ENCODE measurements at regions not wholly inside any gene's neighbourhood (a gene's known extent, or its start where the extent isn't known, plus 50 kb on each side); places are given as distances from the start of the nearest gene placed in this dataset.

DNA sequence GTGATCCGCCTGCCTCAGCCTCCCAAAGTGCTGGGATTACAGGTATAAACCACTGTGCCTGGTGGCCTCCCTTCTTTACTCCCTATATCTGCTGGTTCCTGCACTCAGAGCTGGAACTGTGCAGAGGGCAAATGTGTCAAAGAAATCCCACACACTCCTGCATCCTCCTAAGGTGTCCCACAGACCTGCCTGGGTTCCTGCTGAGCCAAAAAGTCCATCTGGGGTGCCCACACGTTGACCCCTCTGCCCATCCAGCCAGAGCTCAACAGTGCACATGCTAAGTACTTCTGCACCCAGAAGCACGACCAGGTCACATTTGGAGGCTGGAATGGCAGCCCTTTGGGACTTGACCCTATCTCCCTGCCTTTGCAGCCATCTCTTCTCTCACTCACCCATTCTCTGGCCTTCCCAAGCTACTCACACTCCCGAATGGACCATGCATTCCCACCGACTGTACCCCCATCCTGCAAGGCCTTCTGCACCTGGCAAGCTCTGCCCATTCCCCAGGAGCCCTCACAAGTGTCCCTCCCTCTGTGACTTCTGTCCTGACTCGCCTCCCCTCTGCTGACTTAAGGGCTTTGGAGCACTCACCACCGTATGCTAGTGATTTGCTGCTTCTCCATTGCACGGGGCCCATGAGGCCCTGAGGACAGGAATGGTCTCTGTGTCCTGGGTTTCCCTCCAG lies 152.1 kb downstream of the KCTD15 start:
- no peak for DNase-seq

DNA sequence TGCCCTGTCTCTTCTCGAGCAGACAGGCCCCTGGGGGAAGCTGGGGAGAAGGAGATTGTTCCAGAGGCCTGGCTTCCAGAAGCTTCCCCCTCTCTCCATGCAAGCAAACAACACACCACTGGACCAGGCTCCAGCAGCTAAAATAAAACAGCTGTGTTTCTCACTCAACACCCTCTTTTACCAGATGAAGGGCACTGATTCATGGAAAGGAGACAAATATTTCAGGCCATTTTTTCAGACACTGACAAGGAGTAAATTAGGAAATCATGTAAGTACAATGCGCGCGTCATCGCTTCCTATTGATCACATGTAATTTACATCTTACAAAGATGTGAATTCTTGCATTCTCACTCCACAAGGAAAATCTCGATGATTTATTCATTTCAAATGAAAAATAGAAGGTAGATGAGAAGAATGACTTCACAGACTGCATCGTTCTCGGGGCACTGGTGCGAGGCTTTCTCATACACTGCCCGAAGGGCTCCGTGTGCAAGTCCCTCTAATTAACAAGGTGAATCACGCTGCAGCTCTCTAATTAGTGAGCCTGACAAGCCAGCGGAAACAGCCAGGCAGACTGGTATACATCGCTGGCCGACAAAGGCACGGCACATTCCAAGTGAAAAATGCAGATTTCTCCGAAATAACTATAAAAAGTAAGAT lies 153.6 kb downstream of the KCTD15 start:
- no peak for DNase-seq

DNA sequence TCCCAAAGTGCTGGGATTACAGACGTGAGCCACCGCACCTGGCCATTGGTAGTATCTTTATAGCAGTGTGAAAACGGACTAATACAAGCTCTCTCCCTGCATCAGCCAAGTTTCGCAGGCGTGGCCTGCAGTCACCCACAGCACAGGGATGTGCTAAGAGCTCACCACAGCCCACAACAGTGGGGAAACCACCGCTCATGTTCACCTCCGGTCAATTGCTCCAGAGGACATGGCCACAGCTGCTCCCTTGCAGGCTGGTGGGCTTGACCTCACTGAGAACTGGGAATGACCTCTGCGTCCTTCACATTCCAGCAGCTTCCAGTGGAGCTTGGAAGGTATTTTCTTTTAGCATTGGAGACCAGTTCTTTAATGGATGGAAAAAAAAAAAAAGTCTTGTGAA lies 156.4 kb downstream of the KCTD15 start:
- no peak for DNase-seq

DNA sequence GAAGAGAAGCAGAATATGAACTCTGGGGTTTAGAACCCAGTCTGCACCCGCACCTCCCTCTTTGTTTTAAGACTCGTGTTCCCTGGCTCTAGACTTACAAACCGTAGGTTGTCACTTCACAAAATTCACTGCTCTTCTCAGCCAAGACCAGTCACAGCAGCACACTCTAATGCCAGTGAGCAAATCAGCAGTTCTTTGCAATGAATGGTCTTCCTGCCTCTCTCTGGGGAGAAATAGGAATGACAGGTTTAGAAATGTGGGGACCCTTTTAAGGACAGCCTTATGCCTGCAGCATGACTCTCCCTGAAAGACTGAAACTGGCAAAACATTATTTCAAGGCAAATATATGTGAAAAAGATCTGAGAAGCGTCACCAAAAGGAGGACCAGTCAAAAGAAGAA lies 156.9 kb downstream of the KCTD15 start:
- DNase-seq = no peak

DNA sequence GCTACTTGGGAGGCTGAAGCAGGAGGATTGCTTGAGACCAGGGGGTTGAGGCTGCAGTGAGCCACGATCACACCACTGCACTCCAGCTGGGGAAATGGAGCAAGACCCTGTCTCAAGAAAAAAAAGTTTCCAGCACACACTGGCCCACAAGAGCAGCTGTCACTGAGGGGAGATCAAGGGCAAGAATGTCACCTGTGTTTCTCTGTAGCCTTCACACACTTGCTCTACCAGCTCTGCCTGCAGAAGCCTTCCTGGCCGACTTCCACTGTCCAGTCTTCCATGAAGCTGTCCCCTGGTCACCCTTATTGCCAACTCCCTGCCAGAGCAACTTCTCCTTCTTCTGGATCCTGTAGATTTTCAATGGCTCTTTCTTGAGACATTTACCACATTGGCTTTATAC lies 158.0 kb downstream of the KCTD15 start:
- DNase-seq = no peak

DNA sequence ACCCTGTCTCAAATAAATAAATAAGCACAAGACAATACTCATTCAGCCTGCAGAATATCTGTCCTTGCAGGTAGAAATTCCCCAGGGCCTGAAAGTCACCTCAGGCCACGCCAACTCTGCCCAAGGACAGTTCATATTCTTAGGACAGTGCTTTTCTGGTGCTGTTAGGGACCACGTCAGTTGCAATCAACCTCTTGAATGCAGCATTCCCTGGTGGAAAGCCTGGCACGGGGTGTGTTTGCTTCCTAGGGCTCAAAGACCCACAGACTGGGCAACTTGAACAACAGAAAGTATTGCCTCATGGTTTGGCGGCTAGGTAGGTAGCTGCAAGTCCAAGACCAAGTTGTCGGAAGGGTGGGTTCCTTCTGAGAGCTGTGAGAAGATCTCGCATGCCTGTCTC lies 160.3 kb downstream of the KCTD15 start:
- no peak for DNase-seq

DNA sequence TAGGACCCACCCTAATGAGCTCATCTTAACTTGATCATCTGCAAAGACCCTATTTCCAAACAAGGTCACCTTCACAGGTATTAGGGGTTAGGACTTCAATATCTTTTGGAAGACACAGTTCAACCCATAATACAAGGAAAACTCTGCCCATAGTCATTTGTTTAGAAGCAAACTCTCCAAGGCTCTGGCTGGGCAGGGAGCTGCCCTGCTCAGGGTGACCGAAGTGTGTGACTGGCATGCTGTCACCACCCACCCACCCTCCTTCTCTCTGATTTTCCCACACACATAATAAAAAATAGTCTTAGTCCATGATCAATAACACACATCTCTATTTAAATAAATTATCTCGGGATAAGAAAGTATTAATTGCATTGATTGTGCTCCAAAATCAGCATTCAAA lies 161.1 kb downstream of the KCTD15 start:
- DNase-seq = no peak

DNA sequence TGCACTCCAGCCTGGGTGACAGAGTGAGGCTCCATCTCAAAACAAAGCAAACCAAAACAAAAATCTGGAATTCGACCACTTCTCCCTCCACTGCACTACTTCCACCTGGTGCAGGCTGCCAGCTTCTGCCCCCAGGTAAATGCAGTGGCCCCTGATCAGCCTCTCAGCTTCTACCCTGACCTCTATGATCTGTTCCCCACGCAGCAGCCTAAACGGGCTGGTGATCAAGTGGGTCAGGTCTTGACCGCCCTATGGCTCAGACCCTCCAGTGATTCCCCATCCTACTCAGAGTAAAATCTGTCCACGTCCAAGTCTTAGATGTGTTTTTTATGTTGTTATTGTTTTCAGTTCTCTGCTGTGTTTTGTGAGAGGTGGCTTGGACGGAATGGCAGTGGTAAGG lies 163.9 kb downstream of the KCTD15 start:
- no peak for DNase-seq

DNA sequence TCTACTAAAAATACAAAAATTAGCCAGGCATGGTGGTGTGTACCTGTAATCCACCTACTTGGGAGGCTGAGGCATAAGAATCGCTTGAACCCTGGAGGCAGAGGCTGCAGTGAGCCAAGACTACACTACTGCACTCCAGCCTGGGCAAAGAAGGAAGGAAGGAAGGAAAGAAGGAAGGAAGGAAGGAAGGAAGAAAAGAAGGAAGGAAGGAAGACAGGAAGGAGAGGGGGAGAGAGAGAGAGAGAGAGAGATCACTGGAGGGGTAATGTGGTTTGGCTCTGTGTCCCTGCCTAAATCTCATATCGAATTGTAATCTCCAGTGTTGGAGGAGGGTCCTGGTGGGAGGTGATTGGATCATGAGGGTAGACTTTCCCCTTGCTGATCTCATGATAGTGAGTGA lies 165.5 kb downstream of the KCTD15 start:
- DNase-seq = no peak

DNA sequence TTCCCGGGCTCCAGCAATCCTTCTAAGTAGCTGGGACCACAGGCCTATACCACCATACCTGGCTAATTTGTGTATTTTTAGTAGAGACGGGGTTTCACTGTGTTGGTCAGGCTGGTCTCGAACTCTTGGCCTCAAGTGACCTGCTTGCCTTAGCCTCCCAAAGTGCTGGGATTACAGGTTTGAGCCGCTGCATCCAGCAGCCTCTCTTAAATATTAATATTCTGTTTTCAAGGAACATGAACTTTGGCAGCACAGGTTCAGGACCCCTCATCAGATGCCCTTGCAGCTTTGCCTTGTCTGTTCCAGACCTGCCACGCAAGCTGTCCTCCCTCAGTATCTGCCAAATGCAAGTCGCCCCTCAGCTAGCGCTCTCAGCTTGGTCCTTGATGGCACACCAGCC lies 166.8 kb downstream of the KCTD15 start:
- no peak for DNase-seq

DNA sequence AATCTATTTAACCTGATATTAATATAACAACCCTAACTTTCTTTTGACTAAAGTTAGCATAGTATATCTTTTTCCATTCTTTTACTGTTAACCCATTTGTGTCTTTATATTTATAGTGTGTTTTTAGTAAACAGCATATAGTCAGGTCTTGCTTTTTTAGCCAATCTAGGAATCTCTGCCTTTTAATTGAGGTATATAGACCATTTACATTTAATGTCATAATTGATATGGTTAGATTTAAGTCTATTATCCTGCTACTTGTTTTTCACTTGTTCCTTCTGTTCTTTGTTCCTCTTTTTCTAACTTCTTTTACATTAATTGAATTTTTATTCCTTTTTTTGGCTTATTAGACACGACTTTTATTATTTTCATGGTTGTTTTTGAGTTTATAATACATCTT lies 174.4 kb downstream of the KCTD15 start:
- DNase-seq = no peak

DNA sequence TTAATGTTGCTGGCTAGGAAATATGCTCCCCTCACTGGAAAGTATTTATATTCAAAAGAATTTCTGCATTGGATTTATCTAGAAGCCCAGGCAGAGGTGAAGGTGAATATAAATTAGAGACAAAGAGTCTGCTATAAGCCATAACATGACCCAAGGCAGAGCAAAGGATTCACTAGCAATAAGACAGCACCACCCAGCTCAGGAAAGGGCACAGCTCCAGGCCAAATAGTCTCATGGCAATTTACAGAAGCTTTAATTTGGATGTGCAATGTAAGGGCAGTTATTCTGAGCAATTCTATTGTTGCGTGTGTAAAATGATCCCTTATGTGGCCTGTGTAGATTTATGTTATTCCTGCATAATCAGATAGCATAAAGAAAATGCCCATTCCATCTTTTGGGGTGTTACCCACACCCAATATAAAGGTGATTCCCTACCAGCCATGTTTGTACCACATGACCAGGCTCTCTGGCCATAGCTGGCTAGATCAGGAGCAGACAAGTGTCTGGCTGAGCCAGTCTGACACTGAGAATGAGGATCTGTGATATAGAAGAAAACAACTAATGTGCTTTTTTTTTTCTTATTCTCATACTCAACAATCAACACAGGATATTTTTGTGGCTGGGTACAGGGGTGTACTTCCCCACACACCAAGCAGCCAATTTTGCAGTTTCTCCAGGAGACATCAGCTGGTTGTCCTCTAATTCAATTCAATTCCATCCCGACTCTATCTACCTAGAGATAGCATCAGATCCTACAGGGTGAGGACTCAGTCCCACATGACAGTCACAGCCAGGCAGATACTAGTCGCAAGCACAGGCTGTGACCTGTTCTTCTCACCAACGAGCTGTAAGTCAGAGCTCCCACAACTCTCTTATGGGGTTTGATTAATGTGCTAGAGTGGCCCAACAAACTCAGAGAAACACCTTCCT lies 181.4 kb downstream of the KCTD15 start:
- no peak for DNase-seq

DNA sequence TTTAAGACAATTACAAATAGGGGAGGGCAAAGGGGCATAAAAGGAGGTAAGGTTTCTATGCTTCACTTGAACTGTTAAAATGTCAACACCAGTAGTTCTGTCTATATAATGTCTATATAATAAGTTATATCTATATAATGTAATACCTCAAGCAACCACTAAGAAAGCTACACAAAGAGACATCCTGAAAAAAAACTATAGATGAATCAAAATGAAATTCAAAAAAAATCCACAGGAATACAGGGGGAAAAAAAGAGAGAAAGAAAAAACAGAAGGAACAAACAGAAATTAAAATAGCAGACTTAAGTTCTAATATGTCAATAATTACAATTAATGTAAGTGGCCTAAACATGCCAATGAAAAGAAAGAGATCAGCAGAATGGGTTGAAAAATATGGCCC lies 186.0 kb downstream of the KCTD15 start:
- DNase-seq = no peak

DNA sequence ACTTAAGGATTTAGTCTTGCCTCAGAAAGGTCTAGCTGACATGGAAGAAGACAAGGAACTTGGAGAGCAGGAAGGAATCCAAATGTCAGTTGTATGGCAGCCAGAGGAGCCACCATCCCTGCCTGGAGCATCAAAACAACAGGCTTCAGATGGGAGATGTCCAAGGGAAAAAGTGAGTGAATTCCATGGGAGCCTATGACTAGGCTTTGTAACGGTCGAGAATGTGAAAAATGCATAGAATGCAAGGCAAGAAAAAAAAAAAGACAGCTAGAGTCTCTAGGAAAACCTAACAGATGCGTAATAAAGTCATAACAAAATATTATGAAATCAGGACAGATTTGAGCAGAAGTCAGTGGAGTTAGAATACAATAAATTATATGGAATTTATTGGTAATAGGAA lies 183.7 kb upstream of the LSM14A start:
- DNase-seq = no peak

DNA sequence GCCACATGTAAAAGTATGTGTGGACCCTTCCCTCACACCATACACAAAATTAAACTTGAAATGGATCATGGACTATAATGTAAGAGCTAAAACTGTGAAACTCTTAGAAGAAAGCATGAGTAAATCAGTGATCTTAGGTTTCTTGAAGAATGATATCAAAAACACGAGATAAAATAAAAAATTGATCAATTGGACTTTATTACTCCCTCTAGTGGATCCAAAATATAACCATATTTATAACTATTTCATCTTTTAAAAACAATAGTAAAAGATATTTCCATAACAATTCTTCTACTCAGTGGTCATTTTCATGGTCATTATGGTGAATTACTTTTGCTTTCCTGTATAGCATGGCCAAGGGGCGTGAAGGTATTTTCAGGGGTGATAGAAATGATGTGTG lies 174.6 kb upstream of the LSM14A start:
- no peak for DNase-seq

DNA sequence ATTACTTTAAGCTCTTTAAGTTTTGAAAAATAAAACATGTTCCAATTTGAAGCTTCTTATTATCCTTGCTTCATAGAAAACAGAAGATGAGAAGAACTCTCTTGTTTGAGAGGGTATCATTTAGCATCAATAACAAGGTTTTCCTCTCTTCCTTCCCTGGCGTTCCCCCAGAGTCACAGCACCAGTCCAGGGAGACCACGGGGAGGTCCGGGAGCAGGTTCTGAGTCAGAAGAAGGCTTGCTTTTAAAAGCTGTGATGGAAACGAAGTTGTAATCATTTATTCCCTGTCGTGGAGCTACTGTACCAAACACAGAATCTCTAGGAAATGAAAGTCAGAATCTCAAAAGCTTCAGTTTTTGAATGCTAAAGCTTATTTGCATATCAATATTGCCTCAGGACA lies 174.0 kb upstream of the LSM14A start:
- DNase-seq = no peak

DNA sequence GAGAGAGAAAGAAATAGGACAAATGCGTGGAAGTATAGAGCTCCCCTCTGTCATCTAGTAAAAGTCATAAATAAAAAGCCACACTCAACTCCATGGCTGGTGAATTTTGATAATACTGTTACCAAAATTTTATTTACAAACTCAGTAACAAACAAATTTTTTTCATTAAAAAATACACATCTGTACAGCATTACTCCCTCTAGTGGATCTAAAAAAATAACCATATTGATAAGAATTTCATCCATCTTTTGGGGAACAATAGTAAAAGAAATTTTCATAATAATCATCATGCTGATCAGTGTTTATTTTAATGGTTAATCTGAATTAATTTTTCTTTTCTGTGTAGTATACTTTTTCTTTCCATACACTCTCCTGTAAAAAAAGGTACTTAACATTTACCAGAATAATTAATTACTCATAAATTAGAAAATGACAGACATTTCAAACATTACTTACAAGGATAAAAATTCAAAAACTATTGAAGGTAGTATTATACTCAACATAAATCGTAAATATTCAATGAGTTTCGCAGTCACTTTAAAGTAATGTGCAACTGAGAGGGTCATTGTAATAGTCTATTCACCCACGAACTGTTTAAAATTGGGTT lies 173.5 kb upstream of the LSM14A start:
- DNase-seq = no peak

DNA sequence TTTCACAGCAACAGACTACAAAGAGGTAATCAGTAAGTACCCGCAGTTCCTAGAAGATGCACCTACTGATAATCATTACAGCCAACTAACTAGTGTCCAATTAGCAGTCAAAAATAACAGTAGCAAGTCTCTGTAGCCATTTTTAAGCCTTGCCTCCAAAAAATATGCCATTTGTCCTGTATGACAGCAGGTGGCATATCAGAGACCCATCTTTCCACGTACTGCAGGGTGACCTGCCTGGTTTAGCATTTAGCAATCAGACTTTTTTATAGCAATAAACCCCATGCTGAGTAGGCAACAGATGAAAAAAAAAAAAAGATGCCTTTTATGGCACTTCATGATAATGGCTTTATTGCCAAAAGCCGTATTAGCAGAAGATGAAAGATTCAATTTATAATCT lies 155.3 kb upstream of the LSM14A start:
- no peak for DNase-seq

DNA sequence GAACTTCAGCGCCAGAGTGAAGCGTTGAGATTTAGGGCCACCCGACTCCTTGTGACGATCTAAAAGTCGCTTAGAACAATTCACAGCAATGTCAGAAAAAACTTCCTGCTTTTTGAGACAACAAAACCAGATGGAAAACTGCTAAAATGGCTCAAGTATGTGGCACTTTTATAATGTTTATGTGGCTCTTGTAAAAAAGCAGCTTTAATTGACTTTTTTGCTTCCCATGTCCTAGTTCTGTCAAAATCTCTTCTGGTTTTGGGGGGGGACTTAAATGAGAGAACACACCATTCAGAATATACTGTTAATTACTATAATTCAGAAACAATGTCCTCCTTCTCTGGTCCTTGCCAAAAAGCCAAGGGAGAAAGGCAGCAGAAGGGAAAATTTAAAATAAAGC lies 154.7 kb upstream of the LSM14A start:
- no peak for DNase-seq

DNA sequence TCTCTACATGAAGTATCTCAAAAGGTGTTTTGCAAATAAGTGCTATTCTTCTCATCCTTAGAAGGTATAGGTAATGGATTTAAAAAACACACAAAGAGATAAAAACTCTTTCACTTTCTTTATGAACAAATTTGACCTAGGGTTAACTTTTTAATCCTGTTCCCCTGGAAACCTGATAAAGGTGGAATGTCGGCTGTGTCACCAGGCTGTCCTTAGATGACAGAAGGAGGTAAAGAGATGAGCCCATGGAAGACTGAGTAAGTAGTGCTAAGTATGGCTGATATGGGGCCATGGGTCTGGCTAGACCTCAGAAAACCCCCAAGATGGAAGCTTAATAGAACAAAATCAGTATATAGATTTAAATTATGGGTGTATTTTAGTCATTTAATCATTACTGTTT lies 153.8 kb upstream of the LSM14A start:
- no peak for DNase-seq

DNA sequence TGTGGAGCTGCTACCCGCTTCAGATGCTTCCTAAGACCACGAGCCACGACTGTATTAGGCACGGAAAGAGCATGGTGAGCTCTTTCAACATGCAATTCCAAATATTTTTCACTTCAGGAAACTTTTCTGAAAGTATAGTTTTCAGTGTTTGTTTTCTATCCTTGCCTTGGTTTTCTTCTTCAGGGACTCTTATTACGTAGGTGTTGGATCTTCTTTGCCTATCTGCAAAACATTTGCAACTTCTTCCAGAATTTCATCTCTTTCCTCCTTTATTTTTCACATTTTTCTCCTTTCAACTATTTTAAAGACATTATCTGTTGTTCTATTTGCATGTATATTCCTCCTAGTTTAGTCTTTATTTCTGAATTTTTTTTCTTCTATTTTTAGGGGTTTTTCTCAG lies 148.9 kb upstream of the LSM14A start:
- DNase-seq = no peak

DNA sequence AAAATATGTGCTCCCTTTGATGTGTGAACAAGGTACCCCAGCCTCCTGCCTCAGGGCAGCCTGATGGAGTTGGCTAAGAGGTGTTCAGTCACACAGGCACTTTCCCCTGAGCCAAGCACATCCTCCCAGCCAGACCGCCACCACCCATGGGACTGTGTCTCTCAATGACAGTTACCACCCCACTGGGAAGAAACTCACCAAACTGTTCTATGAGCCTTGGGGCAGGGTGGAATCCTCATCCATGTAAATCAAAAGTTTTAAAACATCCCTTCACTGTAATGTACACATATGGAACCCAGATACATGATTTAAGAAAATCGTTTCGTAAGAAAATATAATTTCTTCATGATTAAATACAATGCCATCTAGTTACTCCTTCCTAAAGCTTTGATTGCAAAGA lies 138.4 kb upstream of the LSM14A start:
- DNase-seq = no peak

DNA sequence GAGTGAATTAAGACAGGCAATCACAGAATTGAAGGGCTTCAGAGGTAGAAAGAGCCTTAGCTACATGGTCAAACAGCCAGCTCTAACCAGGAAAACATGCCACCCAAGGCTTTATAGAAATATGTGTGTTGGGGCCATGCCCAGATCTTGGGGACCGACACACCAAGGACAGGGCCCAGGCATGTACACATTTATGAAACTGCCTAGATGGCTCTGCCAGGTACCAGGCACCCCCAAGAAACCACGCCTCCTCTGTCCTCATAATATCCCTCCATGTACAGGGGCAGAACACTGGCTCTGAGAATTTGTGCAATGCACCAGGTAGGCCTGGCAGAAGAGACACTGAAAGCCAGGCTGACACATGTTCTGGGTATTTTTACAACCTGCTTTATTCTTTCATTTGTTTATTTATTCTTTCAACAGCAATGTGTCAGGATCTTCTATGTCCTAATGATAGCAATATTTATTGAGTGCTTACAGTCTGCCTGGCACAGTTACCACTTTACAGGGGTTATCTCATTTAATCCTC lies 137.9 kb upstream of the LSM14A start:
- DNase-seq = no peak
